HG02973 (cell line): ENCODE measurements at regions not wholly inside any gene's neighbourhood (a gene's known extent, or its start where the extent isn't known, plus 50 kb on each side); places are given as distances from the start of the nearest gene placed in this dataset.

Experiments
- ATAC-seq: cut with Tn5 transposase; IDR thresholded peaks from one replicate; pipeline ENCODE4 v1.9.1; 2021; ENCODE audit warnings: moderate library complexity; ENCODE audit not compliant: unreplicated experiment

- ATAC-seq, result no peak
Measured at GRCh38 chr9:75607521-75607920, 283.0 kb upstream of the PCSK5 start.

DNA sequence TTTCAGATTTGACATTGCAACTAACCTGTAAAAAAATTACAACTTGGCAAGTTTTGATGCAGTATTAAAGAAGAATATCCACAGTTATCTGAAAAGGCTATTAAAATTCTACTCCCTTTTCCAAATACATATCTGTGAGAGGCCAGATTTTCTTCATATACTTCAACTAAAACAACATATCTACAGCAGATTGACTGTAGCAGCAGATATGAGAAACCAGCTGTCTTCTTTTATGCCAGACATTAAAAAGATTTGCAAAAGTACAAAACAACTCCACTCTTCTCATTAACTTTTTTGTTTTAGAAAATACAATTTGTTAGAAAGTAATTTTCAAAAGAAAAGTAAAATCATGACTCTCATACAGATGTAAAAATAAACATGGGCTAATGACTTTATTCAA, 281.1 kb upstream of the PCSK5 start:
- ATAC-seq, result no peak

GRCh38 chr9:75610246-75610645, 280.2 kb upstream of the PCSK5 start:
- ATAC-seq, result no peak

DNA sequence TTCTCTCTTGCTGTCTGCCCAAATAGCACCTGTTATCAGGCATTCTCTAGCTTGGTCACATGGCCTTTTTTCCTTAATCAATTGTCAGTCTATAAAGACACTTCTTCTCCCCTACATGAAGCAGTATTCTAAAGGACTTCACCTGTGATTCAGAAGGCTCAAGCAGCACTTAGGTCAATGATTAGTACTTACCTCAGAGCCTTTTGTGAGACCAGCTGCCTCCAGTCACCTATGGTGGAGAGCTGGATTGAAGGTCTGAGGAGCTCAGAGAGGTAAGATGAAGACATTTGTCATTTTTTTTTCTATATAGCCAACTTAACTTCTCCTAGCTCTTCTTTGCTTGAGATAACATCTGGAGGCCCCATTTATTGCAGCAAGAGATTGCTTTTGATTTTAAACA, 278.3 kb upstream of the PCSK5 start:
- no peak for ATAC-seq

DNA sequence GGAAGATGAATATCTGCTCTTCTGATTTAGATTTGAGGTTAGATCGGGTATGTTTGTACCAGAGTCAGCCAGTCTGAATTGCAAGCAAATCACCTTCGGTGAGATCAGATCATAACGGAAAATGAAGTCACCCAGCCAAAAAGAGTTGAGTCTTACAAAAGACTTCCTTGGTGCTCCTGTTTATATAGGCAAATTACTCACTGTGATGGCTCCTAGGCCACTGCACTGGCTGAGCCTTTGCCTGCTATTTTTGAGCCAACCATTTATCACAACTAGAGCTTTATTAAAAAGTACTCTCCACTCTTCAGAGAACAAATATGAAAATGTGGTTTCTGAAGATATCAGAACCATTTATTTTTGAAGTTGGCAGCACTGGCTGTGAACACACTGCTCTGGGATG, 277.7 kb upstream of the PCSK5 start:
- no peak for ATAC-seq

- ATAC-seq, result no peak
Measured at GRCh38 chr9:75615284-75615683, 275.2 kb upstream of the PCSK5 start.

DNA sequence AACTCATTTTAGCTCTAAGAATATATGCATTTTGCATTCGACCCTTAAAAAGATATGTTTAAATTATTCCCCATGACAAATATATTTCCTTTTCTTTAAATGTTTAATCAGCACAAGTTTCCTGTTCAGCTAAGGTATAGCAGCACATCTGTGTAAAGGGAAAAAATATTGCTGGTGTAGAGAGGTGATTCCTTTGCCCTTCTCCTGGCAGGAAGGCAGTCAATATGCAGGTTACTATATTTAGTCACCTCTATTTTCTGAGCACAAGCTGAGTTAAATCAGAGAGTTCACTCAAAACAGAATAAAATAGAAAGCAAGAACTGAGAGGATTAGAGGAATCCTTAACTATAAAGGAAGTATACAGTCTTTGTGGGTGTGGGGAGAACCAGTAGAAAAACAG, 274.4 kb upstream of the PCSK5 start:
- ATAC-seq, result no peak

DNA sequence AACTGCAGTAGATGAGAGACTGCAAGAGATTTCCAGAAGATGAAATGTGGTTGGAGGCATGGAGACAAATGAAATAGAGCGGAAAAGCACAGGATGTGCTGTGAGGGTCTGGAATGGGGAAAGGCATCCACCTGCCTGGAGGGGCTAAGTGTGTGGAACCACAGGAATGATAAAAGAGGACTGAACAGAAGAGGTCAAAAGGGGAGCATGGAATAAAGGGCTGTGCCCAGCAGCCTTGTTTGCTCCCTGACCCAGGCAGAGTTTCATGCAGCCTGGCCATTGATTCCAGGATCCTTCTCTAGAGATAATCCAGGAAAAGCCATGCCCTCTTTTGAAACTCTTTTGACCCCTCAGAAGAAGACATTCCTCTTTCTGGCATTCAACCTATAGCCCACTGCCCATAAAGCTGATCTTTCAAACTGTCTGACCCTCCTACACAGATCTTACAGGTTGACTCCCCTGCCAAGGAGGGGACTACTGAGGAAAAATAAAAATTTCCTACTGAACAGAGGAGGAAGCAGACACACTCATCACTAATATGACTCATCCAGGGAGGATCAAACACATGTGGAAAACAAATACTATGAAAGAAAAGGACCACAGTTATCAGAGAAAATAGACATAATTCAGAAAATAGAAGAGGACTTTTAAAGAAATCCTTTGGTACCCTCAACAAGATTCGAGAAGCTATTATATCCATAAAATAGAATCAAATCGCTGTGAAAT, 273.5 kb upstream of the PCSK5 start:
- no peak for ATAC-seq

DNA sequence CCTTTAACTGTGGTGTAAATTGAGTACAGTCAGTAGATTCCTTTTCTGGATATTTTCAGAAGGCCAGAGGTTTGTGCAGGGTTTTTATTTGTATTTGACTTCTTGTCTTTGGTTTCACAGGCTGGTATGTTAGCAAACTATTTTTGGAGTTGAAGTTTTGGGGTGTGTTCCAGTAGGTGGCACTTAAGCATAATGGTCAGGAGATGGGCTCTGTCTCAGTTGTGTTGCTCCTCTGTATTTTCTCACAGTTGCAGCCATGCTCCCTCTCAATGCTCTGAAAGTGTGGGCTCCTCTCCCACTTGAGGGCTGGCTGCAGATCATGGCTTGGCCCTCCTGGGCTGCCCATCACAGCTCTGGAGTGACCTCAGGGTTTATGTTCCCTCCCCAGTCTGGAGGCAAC, 267.0 kb upstream of the PCSK5 start:
- ATAC-seq, result no peak

GRCh38 chr9:75624998-75625397, 265.5 kb upstream of the PCSK5 start:
- ATAC-seq, result no peak

DNA sequence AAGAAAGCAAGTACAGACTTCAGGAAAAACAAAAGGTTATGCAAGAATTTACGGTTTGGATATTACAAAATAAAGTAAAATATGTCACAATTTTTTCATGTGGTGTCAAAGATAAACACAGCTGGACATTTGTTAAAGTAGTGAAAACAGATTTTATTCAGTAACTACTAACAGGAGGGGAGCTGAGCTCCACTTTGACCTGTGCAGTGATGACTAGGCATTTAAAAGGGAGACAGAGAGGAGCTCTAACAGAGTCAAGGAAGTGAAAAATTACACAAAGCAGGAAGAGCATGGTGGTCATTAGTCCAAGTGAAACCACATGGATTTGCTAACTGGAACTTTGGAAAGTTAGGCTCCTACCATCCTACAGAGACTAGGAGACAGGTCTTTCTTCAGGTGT, 263.6 kb upstream of the PCSK5 start:
- ATAC-seq, result no peak

DNA sequence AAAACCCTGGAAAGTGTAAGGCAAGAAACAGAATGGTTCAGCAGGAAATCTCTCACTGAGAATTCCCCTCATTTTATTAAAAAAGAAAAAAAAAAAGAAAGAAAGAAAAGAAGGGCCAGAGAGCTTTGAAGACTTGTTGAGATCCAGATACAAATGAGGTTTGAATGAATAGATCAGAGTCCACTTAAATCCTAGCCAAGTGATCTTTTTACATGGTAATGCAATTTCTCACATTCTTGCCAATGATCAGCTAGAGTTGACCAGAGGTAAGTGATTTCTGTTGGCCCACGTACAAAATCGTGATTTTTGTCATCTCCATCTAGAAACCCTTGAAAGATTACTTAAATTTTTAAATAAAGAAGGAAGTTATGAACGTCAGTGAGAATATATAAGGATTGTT, 261.5 kb upstream of the PCSK5 start:
- no peak for ATAC-seq

DNA sequence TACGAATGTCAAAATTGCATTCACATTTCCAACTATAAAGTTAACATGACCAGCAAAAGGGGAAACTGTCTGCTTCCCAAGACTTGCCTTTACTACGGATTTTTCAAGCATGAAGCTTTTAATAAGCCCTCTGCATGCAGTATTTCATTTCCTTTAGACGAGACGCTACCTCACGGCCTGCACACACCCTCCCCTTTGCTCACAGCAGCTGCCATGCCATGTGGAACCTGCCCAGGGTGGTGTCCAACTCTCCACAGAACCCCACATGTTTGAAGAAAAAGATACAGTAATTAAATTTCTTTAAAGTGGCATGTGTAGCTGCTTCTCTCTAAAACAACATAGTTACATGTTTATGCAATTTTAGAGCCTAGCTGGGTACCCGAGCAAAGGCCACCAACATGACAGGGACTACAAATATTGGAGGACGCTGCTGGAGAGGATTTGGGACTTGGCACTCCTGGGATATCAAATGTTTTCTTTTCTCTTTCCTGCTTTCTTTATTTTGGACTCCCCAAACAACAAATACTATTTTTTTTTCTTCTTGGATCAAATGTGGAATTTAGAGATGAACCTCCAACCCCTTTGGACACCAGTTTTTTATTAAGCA, 256.9 kb upstream of the PCSK5 start:
- no peak for ATAC-seq

- no peak for ATAC-seq
Measured at GRCh38 chr9:75636427-75637045, 253.9 kb upstream of the PCSK5 start.

GRCh38 chr9:75639971-75640610, 250.4 kb upstream of the PCSK5 start:
- no peak for ATAC-seq

GRCh38 chr9:75642522-75642921, 248.0 kb upstream of the PCSK5 start:
- no peak for ATAC-seq

GRCh38 chr9:75644649-75645048, 245.8 kb upstream of the PCSK5 start:
- no peak for ATAC-seq

GRCh38 chr9:75648034-75648433, 242.4 kb upstream of the PCSK5 start:
- no peak for ATAC-seq

DNA sequence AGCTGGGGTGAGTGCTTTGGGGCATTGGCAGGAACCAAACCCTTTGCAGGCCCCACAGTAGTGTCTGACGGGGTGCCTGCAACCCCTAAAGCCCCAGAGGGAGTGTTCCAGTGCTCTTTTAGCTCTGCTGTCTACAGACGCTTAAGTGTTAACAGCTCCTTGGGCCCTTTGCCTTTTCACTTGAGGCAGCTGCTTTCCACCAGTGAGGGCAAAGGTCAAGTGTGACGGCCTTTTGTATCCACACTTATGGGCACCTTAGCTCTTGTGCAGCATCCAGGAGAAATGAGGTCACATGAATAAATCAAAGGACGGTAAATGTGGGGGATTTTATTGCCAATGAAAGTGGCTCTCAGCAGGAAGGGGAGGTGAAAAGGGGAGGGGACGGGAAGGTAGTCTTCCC, 241.4 kb upstream of the PCSK5 start:
- no peak for ATAC-seq

DNA sequence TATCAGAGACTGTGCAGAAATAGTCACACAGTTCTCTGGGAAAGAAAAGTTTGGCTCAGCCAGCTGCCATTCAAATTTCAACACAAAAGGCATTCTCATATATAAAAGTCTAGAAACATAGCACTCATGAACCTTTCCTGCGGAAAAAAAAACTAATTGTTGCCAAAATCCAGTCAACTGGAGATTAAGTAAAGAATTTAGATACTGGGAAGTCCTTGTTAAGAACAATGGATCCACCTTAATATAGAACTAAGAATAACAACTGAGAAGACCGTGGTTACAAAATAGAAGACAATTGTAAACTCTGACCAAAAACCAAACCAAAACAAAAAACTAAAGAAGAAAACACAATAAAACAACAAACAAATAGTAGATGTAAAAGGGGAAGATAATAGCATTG, 238.8 kb upstream of the PCSK5 start:
- no peak for ATAC-seq

- ATAC-seq, result no peak
Measured at GRCh38 chr9:75653335-75653734, 237.1 kb upstream of the PCSK5 start.

DNA sequence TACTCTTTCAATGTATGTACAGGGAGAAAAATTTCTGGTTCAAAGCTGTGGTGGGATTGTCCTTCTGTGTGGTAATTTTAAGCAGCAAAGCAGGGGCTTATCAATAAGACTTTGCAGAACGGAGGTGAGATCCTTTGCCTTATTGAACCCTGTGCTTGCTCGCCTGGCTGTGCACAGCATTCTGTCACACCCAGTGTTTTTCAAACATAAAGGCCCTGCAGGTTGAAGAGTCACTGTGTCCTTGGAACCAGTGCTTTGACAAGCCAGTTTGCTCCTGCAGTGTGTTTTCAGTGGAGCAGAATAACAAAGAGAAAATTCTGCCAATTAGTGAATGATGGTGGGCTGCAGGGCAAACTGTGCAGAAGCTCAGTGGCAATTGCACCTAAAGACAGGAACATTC, 236.7 kb upstream of the PCSK5 start:
- ATAC-seq, result no peak
